ENCODE measurements at regions not wholly inside any gene's neighbourhood (a gene's known extent, or its start where the extent isn't known, plus 50 kb on each side); places are given as distances from the start of the nearest gene placed in this dataset.

DNA sequence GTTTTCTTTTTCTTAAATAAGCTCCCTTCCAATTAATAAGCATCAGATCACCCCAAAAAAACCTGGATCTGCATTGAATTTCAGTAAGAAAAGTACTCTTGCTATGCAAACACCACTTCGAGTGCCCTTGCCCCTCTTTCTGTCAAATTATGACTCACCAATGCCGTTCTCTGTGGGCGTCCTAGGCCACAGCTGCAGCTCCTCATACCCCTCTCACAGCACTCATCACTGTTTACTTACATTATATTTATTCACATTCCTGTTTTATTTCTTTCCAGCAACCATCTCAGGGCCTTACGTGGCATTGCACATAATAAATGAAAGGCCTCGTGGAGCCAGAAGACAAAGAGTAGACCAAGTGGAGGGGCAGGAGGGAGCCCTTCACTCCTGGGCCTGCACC, 99.1 kb upstream of the CTTNBP2NL start:
- TF ChIP-seq, protein P1, sequence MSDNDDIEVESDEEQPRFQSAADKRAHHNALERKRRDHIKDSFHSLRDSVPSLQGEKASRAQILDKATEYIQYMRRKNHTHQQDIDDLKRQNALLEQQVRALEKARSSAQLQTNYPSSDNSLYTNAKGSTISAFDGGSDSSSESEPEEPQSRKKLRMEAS (IDR thresholded peaks at IDR 0.05): no peak
- no peak for TF ChIP-seq YY1 (IDR thresholded peaks at IDR 0.05; ENCODE audit: low read depth)
- TF ChIP-seq, protein P2, sequence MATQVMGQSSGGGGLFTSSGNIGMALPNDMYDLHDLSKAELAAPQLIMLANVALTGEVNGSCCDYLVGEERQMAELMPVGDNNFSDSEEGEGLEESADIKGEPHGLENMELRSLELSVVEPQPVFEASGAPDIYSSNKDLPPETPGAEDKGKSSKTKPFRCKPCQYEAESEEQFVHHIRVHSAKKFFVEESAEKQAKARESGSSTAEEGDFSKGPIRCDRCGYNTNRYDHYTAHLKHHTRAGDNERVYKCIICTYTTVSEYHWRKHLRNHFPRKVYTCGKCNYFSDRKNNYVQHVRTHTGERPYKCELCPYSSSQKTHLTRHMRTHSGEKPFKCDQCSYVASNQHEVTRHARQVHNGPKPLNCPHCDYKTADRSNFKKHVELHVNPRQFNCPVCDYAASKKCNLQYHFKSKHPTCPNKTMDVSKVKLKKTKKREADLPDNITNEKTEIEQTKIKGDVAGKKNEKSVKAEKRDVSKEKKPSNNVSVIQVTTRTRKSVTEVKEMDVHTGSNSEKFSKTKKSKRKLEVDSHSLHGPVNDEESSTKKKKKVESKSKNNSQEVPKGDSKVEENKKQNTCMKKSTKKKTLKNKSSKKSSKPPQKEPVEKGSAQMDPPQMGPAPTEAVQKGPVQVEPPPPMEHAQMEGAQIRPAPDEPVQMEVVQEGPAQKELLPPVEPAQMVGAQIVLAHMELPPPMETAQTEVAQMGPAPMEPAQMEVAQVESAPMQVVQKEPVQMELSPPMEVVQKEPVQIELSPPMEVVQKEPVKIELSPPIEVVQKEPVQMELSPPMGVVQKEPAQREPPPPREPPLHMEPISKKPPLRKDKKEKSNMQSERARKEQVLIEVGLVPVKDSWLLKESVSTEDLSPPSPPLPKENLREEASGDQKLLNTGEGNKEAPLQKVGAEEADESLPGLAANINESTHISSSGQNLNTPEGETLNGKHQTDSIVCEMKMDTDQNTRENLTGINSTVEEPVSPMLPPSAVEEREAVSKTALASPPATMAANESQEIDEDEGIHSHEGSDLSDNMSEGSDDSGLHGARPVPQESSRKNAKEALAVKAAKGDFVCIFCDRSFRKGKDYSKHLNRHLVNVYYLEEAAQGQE (IDR thresholded peaks at IDR 0.05; ENCODE audit: low read depth): no peak

Measured in Ishikawa (cell line).